GM23338 (cell line): ENCODE measurements at regions not wholly inside any gene's neighbourhood (a gene's known extent, or its start where the extent isn't known, plus 50 kb on each side); places are given as distances from the start of the nearest gene placed in this dataset.

Experiments used
- CTCF ChIP-seq, 2 experiments: fragments of 200-600 bp in 1 of 2; sonication (generic) in 1 of 2; conservative IDR thresholded peaks; 2 replicates each; pipeline versions ENCODE4 v1.5.1 to v1.6.1; 2016 to 2017; ENCODE audit warnings: antibody characterized with exemption in 2 of 2, low read depth in 2 of 2, mild to moderate bottlenecking in 2 of 2, moderate library complexity in 1 of 2
- EZH2 ChIP-seq: fragments of 200-600 bp; sonication (generic); IDR thresholded peaks from one replicate; pipeline ENCODE4 v1.8.0; 2017; ENCODE audit warnings: antibody characterized with exemption, mild to moderate bottlenecking, low read depth; ENCODE audit not compliant: unreplicated experiment
- EZH2phosphoT487 ChIP-seq: fragments of 200-600 bp; sonication (generic); IDR thresholded peaks from one replicate; pipeline ENCODE4 v1.8.1; 2018; ENCODE audit warnings: antibody characterized with exemption; ENCODE audit not compliant: unreplicated experiment
- JUNB ChIP-seq: IDR thresholded peaks from one replicate; pipeline ENCODE4 v1.6.1; 2016; ENCODE audit warnings: antibody characterized with exemption; ENCODE audit not compliant: unreplicated experiment
- REST ChIP-seq: IDR thresholded peaks from one replicate; pipeline ENCODE4 v1.6.1; 2018; ENCODE audit warnings: antibody characterized with exemption; ENCODE audit not compliant: unreplicated experiment

GRCh38 chr6:92485487-92485886, 933.9 kb downstream of the EPHA7 start:
- TF ChIP-seq REST, result no peak
- TF ChIP-seq EZH2, result no peak
- TF ChIP-seq CTCF (conservative IDR thresholded peaks at IDR 0.05; ENCODE audit: low read depth in 2 of 2), result no peak
- no peak for TF ChIP-seq JUNB
- TF ChIP-seq EZH2phosphoT487, result no peak
